Astrocyte of the cerebellum (primary cell): ENCODE measurements at regions not wholly inside any gene's neighbourhood (a gene's known extent, or its start where the extent isn't known, plus 50 kb on each side); places are given as distances from the start of the nearest gene placed in this dataset.

Experiments
- DNase-seq: peaks from one replicate; pipeline ENCODE4 v3.0.0-alpha.2; 2011; ENCODE audit warnings: low read depth
- H3K4me3 ChIP-seq: 2 replicates; pipeline ENCODE4 v1.5.1; 2011; ENCODE audit warnings: mild to moderate bottlenecking, low read depth, low read length, moderate library complexity
- CTCF ChIP-seq: IDR thresholded peaks from 2 replicates; pipeline ENCODE4 v1.5.1; 2012; ENCODE audit warnings: low read length, low read depth, moderate library complexity, mild to moderate bottlenecking; ENCODE audit errors: missing control alignments
- in situ Hi-C: cut with HindIII; loops from 2 replicates; pipeline ENCODE4 v1.10.0; 2017; ENCODE audit warnings: low sequenced_read_pairs

- H3K4me3 ChIP-seq: no peak overlapping the region
- TF ChIP-seq CTCF: no peak
- in situ Hi-C loops: no loop called here
- no peak for DNase-seq
Measured at GRCh38 chr6:1109134-1109533, 202.8 kb upstream of the FOXQ1 start.

GRCh38 chr6:1108198-1108597, 203.7 kb upstream of the FOXQ1 start:
- no peak for DNase-seq
- in situ Hi-C loops: no loop called here
- TF ChIP-seq CTCF: no peak
- H3K4me3 ChIP-seq: no peak overlapping the region

- in situ Hi-C loops: no loop called here
- no peak for TF ChIP-seq CTCF
- no peak overlapping the region for H3K4me3 ChIP-seq
- no peak for DNase-seq
Measured at GRCh38 chr6:1107578-1107977, 204.3 kb upstream of the FOXQ1 start.

- H3K4me3 ChIP-seq: no peak overlapping the region
- in situ Hi-C loops: no loop called here
- no peak for TF ChIP-seq CTCF
- no peak for DNase-seq
Measured at GRCh38 chr6:1105833-1106400, 206.0 kb upstream of the FOXQ1 start.

GRCh38 chr6:1104988-1105670, 206.8 kb upstream of the FOXQ1 start:
- H3K4me3 ChIP-seq: no peak overlapping the region
- DNase-seq: no peak
- in situ Hi-C loops: no loop called here
- TF ChIP-seq CTCF: no peak

GRCh38 chr6:1103945-1104623, 207.8 kb upstream of the FOXQ1 start:
- in situ Hi-C loops: no loop called here
- no peak for DNase-seq
- TF ChIP-seq CTCF: no peak
- no peak overlapping the region for H3K4me3 ChIP-seq
